ENCODE measurements at regions not wholly inside any gene's neighbourhood (a gene's known extent, or its start where the extent isn't known, plus 50 kb on each side); places are given as distances from the start of the nearest gene placed in this dataset.

DNA sequence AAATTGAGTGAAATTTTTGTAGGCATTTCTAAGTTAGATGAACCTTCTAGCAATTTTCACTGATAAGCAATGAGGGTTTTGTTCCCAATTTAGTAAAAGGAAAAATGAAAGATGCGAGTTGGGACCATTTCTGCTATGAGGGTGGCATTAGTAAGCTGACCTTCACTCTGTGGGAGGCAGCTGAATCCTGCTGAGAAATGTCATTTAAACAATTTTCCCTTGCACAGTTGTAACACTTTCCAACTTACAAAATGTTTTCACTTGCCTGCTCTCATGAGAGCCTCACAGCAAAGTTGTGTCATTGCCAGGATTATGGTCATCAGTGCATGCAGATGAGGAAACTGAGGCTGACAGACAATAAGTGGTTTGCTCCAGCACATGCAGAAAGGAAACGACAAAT is 527.7 kb downstream of the TNS1 start:
- Histone ChIP-seq H3K36me3 (ENCODE audit: insufficient read depth) (no peaks in the 10 kb centered on the region), H4K20me1 (replicated peaks; ENCODE audit: insufficient read depth) (no peaks in the 10 kb centered on the region), H3K79me2 (replicated peaks; ENCODE audit: insufficient read depth) (no peaks in the 10 kb centered on the region), H2AFZ (no peak overlapping the region), H3K4me3 (no peak overlapping the region), H3K9me2 (ENCODE audit: insufficient read depth) (peaks cover 18% of the 10 kb centered on the region), H3F3A (replicated peaks; ENCODE audit: low read depth) (no peaks in the 10 kb centered on the region), H3K27ac (ENCODE audit: low read depth) (no peak overlapping the region), H3K4me2 (no peak overlapping the region), H3K27me3 (ENCODE audit: insufficient read depth) (no peaks in the 10 kb centered on the region), H3K4me1 (ENCODE audit: insufficient read depth) (peaks cover 16% of the 10 kb centered on the region)
- peaks cover 22% of the 10 kb centered on the region for H3K4me1 Mint-ChIP-seq
- no peaks in the 10 kb centered on the region for H3K9me3 Mint-ChIP-seq
- H3K4me3 Mint-ChIP-seq, result no peak overlapping the region
- peaks cover 2% of the 10 kb centered on the region for H3K27me3 Mint-ChIP-seq (ENCODE audit: insufficient read depth, low read depth, poor library complexity)
- H3K27ac Mint-ChIP-seq, result no peak overlapping the region
- H3K36me3 Mint-ChIP-seq (ENCODE audit: low read depth), result no peaks in the 10 kb centered on the region
- TF ChIP-seq CREB1 (CRISPR knock-in tag; IDR thresholded peaks at IDR 0.05; ENCODE audit: low read depth), result no peak
- TF ChIP-seq ZNF114 (CRISPR knock-in tag; IDR thresholded peaks at IDR 0.05), result no peak
- TF ChIP-seq NANOG (IDR thresholded peaks at IDR 0.05; ENCODE audit: borderline replicate concordance), result no peak
- TF ChIP-seq ZNF331 (CRISPR knock-in tag; IDR thresholded peaks at IDR 0.05; ENCODE audit: low read depth), result no peak
- TF ChIP-seq, protein P1, sequence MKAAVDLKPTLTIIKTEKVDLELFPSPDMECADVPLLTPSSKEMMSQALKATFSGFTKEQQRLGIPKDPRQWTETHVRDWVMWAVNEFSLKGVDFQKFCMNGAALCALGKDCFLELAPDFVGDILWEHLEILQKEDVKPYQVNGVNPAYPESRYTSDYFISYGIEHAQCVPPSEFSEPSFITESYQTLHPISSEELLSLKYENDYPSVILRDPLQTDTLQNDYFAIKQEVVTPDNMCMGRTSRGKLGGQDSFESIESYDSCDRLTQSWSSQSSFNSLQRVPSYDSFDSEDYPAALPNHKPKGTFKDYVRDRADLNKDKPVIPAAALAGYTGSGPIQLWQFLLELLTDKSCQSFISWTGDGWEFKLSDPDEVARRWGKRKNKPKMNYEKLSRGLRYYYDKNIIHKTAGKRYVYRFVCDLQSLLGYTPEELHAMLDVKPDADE (IDR thresholded peaks at IDR 0.05), result no peak
- TF ChIP-seq JUNB (IDR thresholded peaks at IDR 0.05; ENCODE audit: unreplicated experiment), result no peak
- TF ChIP-seq POLR2AphosphoS5 (IDR thresholded peaks at IDR 0.05; ENCODE audit: low read depth), result no peak
- TF ChIP-seq EZH2 (IDR thresholded peaks at IDR 0.05; ENCODE audit: low read depth, unreplicated experiment), result no peak
- no peak for TF ChIP-seq EZH2phosphoT487 (IDR thresholded peaks at IDR 0.05; ENCODE audit: unreplicated experiment)
- TF ChIP-seq, protein P2, sequence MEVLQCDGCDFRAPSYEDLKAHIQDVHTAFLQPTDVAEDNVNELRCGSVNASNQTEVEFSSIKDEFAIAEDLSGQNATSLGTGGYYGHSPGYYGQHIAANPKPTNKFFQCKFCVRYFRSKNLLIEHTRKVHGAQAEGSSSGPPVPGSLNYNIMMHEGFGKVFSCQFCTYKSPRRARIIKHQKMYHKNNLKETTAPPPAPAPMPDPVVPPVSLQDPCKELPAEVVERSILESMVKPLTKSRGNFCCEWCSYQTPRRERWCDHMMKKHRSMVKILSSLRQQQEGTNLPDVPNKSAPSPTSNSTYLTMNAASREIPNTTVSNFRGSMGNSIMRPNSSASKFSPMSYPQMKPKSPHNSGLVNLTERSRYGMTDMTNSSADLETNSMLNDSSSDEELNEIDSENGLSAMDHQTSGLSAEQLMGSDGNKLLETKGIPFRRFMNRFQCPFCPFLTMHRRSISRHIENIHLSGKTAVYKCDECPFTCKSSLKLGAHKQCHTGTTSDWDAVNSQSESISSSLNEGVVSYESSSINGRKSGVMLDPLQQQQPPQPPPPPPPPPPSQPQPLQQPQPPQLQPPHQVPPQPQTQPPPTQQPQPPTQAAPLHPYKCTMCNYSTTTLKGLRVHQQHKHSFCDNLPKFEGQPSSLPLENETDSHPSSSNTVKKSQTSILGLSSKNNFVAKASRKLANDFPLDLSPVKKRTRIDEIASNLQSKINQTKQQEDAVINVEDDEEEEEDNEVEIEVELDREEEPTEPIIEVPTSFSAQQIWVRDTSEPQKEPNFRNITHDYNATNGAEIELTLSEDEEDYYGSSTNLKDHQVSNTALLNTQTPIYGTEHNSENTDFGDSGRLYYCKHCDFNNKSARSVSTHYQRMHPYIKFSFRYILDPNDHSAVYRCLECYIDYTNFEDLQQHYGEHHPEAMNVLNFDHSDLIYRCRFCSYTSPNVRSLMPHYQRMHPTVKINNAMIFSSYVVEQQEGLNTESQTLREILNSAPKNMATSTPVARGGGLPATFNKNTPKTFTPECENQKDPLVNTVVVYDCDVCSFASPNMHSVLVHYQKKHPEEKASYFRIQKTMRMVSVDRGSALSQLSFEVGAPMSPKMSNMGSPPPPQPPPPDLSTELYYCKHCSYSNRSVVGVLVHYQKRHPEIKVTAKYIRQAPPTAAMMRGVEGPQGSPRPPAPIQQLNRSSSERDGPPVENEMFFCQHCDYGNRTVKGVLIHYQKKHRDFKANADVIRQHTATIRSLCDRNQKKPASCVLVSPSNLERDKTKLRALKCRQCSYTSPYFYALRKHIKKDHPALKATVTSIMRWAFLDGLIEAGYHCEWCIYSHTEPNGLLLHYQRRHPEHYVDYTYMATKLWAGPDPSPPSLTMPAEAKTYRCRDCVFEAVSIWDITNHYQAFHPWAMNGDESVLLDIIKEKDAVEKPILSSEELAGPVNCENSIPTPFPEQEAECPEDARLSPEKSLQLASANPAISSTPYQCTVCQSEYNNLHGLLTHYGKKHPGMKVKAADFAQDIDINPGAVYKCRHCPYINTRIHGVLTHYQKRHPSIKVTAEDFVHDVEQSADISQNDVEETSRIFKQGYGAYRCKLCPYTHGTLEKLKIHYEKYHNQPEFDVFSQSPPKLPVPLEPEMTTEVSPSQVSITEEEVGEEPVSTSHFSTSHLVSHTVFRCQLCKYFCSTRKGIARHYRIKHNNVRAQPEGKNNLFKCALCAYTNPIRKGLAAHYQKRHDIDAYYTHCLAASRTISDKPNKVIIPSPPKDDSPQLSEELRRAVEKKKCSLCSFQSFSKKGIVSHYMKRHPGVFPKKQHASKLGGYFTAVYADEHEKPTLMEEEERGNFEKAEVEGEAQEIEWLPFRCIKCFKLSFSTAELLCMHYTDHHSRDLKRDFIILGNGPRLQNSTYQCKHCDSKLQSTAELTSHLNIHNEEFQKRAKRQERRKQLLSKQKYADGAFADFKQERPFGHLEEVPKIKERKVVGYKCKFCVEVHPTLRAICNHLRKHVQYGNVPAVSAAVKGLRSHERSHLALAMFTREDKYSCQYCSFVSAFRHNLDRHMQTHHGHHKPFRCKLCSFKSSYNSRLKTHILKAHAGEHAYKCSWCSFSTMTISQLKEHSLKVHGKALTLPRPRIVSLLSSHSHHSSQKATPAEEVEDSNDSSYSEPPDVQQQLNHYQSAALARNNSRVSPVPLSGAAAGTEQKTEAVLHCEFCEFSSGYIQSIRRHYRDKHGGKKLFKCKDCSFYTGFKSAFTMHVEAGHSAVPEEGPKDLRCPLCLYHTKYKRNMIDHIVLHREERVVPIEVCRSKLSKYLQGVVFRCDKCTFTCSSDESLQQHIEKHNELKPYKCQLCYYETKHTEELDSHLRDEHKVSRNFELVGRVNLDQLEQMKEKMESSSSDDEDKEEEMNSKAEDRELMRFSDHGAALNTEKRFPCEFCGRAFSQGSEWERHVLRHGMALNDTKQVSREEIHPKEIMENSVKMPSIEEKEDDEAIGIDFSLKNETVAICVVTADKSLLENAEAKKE (CRISPR knock-in tag; IDR thresholded peaks at IDR 0.05), result no peak
- no peak for TF ChIP-seq REST (IDR thresholded peaks at IDR 0.05; ENCODE audit: unreplicated experiment)
- no peak for TF ChIP-seq CTCF (conservative IDR thresholded peaks at IDR 0.05; ENCODE audit: low read depth in 2 of 2)
- no peak for TF ChIP-seq STAT1 (IDR thresholded peaks at IDR 0.05; ENCODE audit: unreplicated experiment)
- no peak for DNase-seq (ENCODE audit: low spot score)
- ATAC-seq, result no peak
